OCI-LY3 (cell line): ENCODE measurements at regions not wholly inside any gene's neighbourhood (a gene's known extent, or its start where the extent isn't known, plus 50 kb on each side); places are given as distances from the start of the nearest gene placed in this dataset.

Experiments used
- CTCF ChIP-seq: fragments of 200-600, 300-600 bp; sonication (generic); IDR thresholded peaks from 2 replicates; pipeline ENCODE4 v1.5.1; 2014; ENCODE audit warnings: antibody characterized with exemption, low read length, low read depth
- EZH2phosphoT487 ChIP-seq: fragments of 200-600 bp; shearing (Covaris generic); IDR thresholded peaks from 2 replicates; pipeline ENCODE4 v1.6.1; 2018; ENCODE audit warnings: antibody characterized with exemption, mixed run types, low read depth

DNA sequence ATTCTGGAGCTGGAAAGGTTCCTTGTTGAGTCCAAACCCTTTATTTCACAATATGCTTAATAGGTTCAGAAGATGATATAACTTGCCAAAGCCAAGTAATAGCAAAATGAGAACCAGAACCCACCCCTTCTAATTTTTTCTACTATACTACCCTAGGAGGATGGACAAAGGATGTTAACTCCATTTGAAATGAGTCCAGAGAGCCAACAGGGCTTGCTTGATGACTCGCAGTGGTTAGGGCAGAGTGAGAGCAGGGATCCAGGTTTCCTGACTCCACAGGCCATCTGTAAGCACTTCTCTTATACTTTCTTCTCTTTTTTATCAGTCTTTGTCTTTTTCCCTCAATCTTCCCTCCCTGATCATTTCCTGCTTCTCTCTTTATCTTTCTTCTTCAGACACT lies 668.1 kb downstream of the MED13L start:
- TF ChIP-seq CTCF (no peak), EZH2phosphoT487 (no peak)
